ENCODE measurements at regions not wholly inside any gene's neighbourhood (a gene's known extent, or its start where the extent isn't known, plus 50 kb on each side); places are given as distances from the start of the nearest gene placed in this dataset.

GRCh38 chr2:142724713-142725349 lies 152.6 kb upstream of the KYNU start:
- intact Hi-C loops (cut with DNase I): no loop called here
- ATAC-seq (no peak), DNase-seq (no peak)
- Histone ChIP-seq H3K27me3 (no peaks in the 10 kb centered on the region), H3K4me3 (no peak overlapping the region), H3K9me3 (peaks cover 0 to 11% (median 0%) of the 10 kb centered on the region in 12 donors), H3K27ac (no peak overlapping the region), H3K36me3 (no peaks in the 10 kb centered on the region), H3K4me1 (no peaks in the 10 kb centered on the region)
- 76 to 79% (median 77%) methylated on average over 2 of the region's 2 CpGs for WGBS, 4 donors
- TF ChIP-seq, protein P1, sequence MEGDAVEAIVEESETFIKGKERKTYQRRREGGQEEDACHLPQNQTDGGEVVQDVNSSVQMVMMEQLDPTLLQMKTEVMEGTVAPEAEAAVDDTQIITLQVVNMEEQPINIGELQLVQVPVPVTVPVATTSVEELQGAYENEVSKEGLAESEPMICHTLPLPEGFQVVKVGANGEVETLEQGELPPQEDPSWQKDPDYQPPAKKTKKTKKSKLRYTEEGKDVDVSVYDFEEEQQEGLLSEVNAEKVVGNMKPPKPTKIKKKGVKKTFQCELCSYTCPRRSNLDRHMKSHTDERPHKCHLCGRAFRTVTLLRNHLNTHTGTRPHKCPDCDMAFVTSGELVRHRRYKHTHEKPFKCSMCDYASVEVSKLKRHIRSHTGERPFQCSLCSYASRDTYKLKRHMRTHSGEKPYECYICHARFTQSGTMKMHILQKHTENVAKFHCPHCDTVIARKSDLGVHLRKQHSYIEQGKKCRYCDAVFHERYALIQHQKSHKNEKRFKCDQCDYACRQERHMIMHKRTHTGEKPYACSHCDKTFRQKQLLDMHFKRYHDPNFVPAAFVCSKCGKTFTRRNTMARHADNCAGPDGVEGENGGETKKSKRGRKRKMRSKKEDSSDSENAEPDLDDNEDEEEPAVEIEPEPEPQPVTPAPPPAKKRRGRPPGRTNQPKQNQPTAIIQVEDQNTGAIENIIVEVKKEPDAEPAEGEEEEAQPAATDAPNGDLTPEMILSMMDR (IDR thresholded peaks at IDR 0.05): no peak
- TF ChIP-seq POLR2A (IDR thresholded peaks at IDR 0.05): no peak

- Histone ChIP-seq H3K4me1 (no peaks in the 10 kb centered on the region), H3K27me3 (no peaks in the 10 kb centered on the region), H3K4me3 (no peak overlapping the region), H3K36me3 (no peaks in the 10 kb centered on the region), H3K27ac (no peak overlapping the region), H3K9me3 (peaks cover 0 to 11% (median 0%) of the 10 kb centered on the region in 12 donors)
- ATAC-seq (no peak), DNase-seq (no peak)
- intact Hi-C loops (cut with DNase I): no loop called here
- TF ChIP-seq POLR2A (IDR thresholded peaks at IDR 0.05): no peak
- TF ChIP-seq, protein P1 (IDR thresholded peaks at IDR 0.05): no peak
Observed at GRCh38 chr2:142724186-142724585, 153.3 kb upstream of the KYNU start.

- peaks cover 0 to 9% (median 0%) of the 10 kb centered on the region in 12 donors for H3K9me3 ChIP-seq
- H3K4me3 ChIP-seq: no peak overlapping the region
- no peaks in the 10 kb centered on the region for H3K36me3 ChIP-seq
- 85 to 90% (median 89%) methylated on average over 1 of the region's 1 CpG for WGBS, 4 donors
- intact Hi-C loops (cut with DNase I): no loop called here
- no peaks in the 10 kb centered on the region for H3K4me1 ChIP-seq
- H3K27me3 ChIP-seq: no peaks in the 10 kb centered on the region
- DNase-seq: no peak
- no peak overlapping the region for H3K27ac ChIP-seq
- TF ChIP-seq, protein P1 (IDR thresholded peaks at IDR 0.05): no peak
- no peak for TF ChIP-seq POLR2A (IDR thresholded peaks at IDR 0.05)
- ATAC-seq: no peak
Observed at GRCh38 chr2:142723236-142723635, 154.2 kb upstream of the KYNU start.

DNA sequence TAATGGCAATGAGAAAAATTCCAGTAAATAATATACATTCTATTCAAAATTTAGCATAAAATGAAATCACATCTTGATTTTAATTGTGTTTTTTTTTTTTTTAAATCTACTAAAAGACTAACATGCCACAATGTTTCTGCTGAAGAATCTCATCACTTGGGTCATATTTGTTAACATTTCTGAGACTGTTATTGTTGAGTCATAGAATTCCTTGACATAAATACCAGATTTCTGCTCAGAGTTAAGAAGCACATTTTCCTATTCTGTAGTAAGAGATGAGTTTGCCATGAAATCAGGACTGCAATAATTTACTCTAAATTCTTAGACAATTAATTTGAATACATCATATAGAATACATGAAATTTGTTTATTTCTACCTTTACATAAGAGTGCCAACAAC lies 154.9 kb upstream of the KYNU start:
- Histone ChIP-seq H3K27me3 (no peaks in the 10 kb centered on the region), H3K4me1 (no peaks in the 10 kb centered on the region), H3K9me3 (peaks cover 0 to 2% (median 0%) of the 10 kb centered on the region in 12 donors), H3K27ac (no peak overlapping the region), H3K4me3 (no peak overlapping the region), H3K36me3 (no peaks in the 10 kb centered on the region)
- no peak for ATAC-seq
- TF ChIP-seq POLR2A (IDR thresholded peaks at IDR 0.05): no peak
- intact Hi-C loops (cut with DNase I): no loop called here
- no peak for DNase-seq

DNA sequence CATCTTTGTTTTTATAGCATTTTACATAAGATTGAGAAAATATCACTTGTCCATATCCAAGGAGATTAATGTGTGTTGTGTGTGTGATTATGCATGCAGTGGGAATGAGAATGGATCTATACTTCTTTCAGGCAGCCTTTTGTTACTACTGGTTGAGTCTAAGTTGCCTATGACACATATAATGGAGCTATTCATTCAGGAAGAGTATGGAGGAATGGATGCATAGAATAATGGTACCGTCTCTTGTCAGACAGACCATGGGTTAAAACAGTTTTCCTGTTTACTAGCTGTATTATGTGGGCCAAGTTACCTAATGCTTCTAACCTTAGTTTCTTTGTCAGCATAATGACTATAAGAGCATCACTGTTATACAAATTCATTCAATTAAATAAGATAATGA lies 155.4 kb upstream of the KYNU start:
- TF ChIP-seq, protein P1 (IDR thresholded peaks at IDR 0.05): no peak
- no peak for TF ChIP-seq POLR2A (IDR thresholded peaks at IDR 0.05)
- Histone ChIP-seq H3K4me1 (peaks cover 0 to 2% (median 0%) of the 10 kb centered on the region in 12 donors), H3K9me3 (no peaks in the 10 kb centered on the region), H3K27ac (no peak overlapping the region), H3K4me3 (no peak overlapping the region), H3K27me3 (no peaks in the 10 kb centered on the region), H3K36me3 (no peaks in the 10 kb centered on the region)
- intact Hi-C loops (cut with DNase I): no loop called here
- 83 to 90% (median 86%) methylated on average over 1 of the region's 1 CpG for WGBS, 4 donors
- ATAC-seq: no peak
- no peak for DNase-seq
